HCT116 (cell line): ENCODE measurements at regions not wholly inside any gene's neighbourhood (a gene's known extent, or its start where the extent isn't known, plus 50 kb on each side); places are given as distances from the start of the nearest gene placed in this dataset.

Experiments used
- ATAC-seq: fragments of 200-7000 bp; cut with Tn5 transposase; 2 replicates; pipeline ENCODE4 v1.9.1; 2020; ENCODE audit warnings: mild to moderate bottlenecking, moderate library complexity
- BruUV-seq: library from RNA; stranded (reverse); fragments of 400-500 nt; replicated peaks from 2 replicates; lab custom pipeline; 2021; lab: Mats Ljungman, UMichigan
- CTCF ChIA-PET: fragments of 300-600 bp; sonication (Branson Sonifier 250); formaldehyde crosslinking; loops from one replicate; lab custom pipeline; 2021; ENCODE audit warnings: antibody characterized with exemption; lab: Charles Lee
- POLR2A ChIA-PET: fragments of 300-600, 350-600 bp; sonication (Branson Sonifier 250); formaldehyde crosslinking; loops from one replicate; lab custom pipeline; 2021; ENCODE audit warnings: antibody characterized with exemption; lab: Charles Lee
- RAD21 ChIA-PET, 2 experiments: fragments of 300-600 bp; sonication (Branson Sonifier 250); formaldehyde crosslinking; loops; one replicate each; lab custom pipeline; 2023; ENCODE audit warnings: low total read pairs in 2 of 2; ENCODE audit not compliant: uncharacterized antibody in 2 of 2, unreplicated experiment in 2 of 2, low non-redundant PET in 1 of 2; lab: Charles Lee
- DNase-seq: peaks from one replicate; pipeline ENCODE4 v3.0.0-alpha.2; 2010; ENCODE audit warnings: low read depth, low spot score
- H2AFZ ChIP-seq: fragments of 200-600 bp; shearing (Covaris generic), sonication (generic); 2 replicates; pipeline ENCODE4 v1.6.1; 2017; ENCODE audit warnings: low read depth, mixed run types, mixed read lengths, antibody characterized with exemption, low read length; ENCODE audit not compliant: poor library complexity, severe bottlenecking
- H3K27ac ChIP-seq: 2 replicates; pipeline ENCODE4 v1.5.1; 2012; ENCODE audit warnings: low read depth, low read length
- H3K27me3 ChIP-seq: fragments of 200-600 bp; sonication (generic); 2 replicates; pipeline ENCODE4 v1.6.1; 2016; ENCODE audit warnings: mixed run types, low read length, mixed read lengths; ENCODE audit not compliant: insufficient read depth
- H3K36me3 ChIP-seq, 2 experiments: fragments of 200-500 bp in 1 of 2; fragments of 200-600 bp in 1 of 2; sonication (Bioruptor generic) in 1 of 2; sonication (generic) in 1 of 2; 2 replicates each; pipeline versions ENCODE4 v1.5.1 to v1.6.1; 2014 to 2016; ENCODE audit warnings: low read length in 2 of 2, inconsistent platforms in 1 of 2, mixed read lengths in 1 of 2, mixed run types in 1 of 2; ENCODE audit not compliant: insufficient read depth in 2 of 2, control insufficient read depth in 1 of 2
- H3K4me1 ChIP-seq, 2 experiments: fragments of 200-600 bp in 1 of 2; sonication (generic) in 1 of 2; 2 replicates each; pipeline versions ENCODE4 v1.5.1 to v1.6.1; 2012 to 2017; ENCODE audit warnings: low read length in 2 of 2, inconsistent platforms in 1 of 2, mild to moderate bottlenecking in 1 of 2, mixed read lengths in 1 of 2, mixed run types in 1 of 2, moderate library complexity in 1 of 2; ENCODE audit not compliant: insufficient read depth in 2 of 2, control insufficient read depth in 1 of 2
- H3K4me2 ChIP-seq: fragments of 200-600 bp; sonication (generic); 2 replicates; pipeline ENCODE4 v1.6.1; 2017; ENCODE audit warnings: mixed run types, low read length, mixed read lengths
- H3K4me3 ChIP-seq, 2 experiments: fragments of 200-600 bp in 1 of 2; sonication (generic) in 1 of 2; replicated peaks in 1 of 2; 2 replicates each; pipeline ENCODE4 v1.5.1; 2011 to 2016; ENCODE audit warnings: low read length in 2 of 2, control low read depth in 1 of 2, low read depth in 1 of 2, mild to moderate bottlenecking in 1 of 2, mixed read lengths in 1 of 2, mixed run types in 1 of 2
- H3K79me2 ChIP-seq: fragments of 200-600 bp; sonication (generic); 2 replicates; pipeline ENCODE4 v1.6.1; 2017; ENCODE audit warnings: mild to moderate bottlenecking, mixed run types, low read length, moderate library complexity, mixed read lengths; ENCODE audit not compliant: insufficient read depth
- H3K9ac ChIP-seq: fragments of 200-600 bp; sonication (generic); 2 replicates; pipeline ENCODE4 v1.6.1; 2016; ENCODE audit warnings: low read length, mixed read lengths
- H3K9me2 ChIP-seq: fragments of 200-600 bp; sonication (generic), shearing (Covaris generic); 2 replicates; pipeline ENCODE4 v1.6.1; 2017; ENCODE audit warnings: mixed run types, mild to moderate bottlenecking, moderate library complexity; ENCODE audit not compliant: insufficient read depth
- H3K9me3 ChIP-seq, 2 experiments: fragments of 200-500 bp in 1 of 2; fragments of 200-600 bp in 1 of 2; sonication (Bioruptor generic) in 1 of 2; sonication (generic) in 1 of 2; 2 replicates each; pipeline ENCODE4 v1.6.1; 2014 to 2017; ENCODE audit warnings: low read length in 2 of 2, mixed read lengths in 2 of 2, inconsistent platforms in 1 of 2, low read depth in 1 of 2, mild to moderate bottlenecking in 1 of 2, mixed run types in 1 of 2, moderate library complexity in 1 of 2; ENCODE audit not compliant: control insufficient read depth in 1 of 2, insufficient read depth in 1 of 2
- H4K20me1 ChIP-seq: fragments of 200-600 bp; sonication (generic), shearing (Covaris generic); 2 replicates; pipeline ENCODE4 v1.6.1; 2017; ENCODE audit warnings: mixed run types, mild to moderate bottlenecking, moderate library complexity; ENCODE audit not compliant: insufficient read depth
- ELF1 ChIP-seq: IDR thresholded peaks from 2 replicates; pipeline ENCODE4 v1.6.1; 2012; ENCODE audit warnings: low read depth, borderline replicate concordance
- POLR2A ChIP-seq: IDR thresholded peaks from 2 replicates; pipeline ENCODE4 v1.7.0; 2011; ENCODE audit warnings: borderline replicate concordance; ENCODE audit not compliant: insufficient read depth, insufficient read length; ENCODE audit errors: extremely low read depth
- POLR2AphosphoS5 ChIP-seq: IDR thresholded peaks from 2 replicates; pipeline ENCODE4 v1.6.1; 2011; ENCODE audit warnings: mild to moderate bottlenecking, low read depth, low read length, moderate library complexity
- RAD21 ChIP-seq: IDR thresholded peaks from 2 replicates; pipeline ENCODE4 v1.6.1; 2012; ENCODE audit warnings: low read depth, mild to moderate bottlenecking
- SRF ChIP-seq: IDR thresholded peaks from 2 replicates; pipeline ENCODE4 v1.6.1; 2012; ENCODE audit warnings: low read depth
- ZBTB33 ChIP-seq: IDR thresholded peaks from 2 replicates; pipeline ENCODE4 v1.6.1; 2011; ENCODE audit warnings: mild to moderate bottlenecking, low read length, moderate library complexity; ENCODE audit not compliant: insufficient replicate concordance; ENCODE audit errors: extremely low read depth
- intact Hi-C: fragments of 100-400 bp; cut with micrococcal nuclease; formaldehyde crosslinking; loops from 2 replicates; pipeline ENCODE4 v1.10.0; 2022
- TF ChIP-seq, protein P1 (sequence below): IDR thresholded peaks from 2 replicates; pipeline ENCODE4 v1.6.1; 2012
- TF ChIP-seq, protein P2 (sequence below), 3 experiments: fragments of 200-600 bp in 1 of 3; sonication (generic) in 1 of 3; IDR thresholded peaks in 2 of 3; conservative IDR thresholded peaks in 1 of 3; 2 replicates each; pipeline ENCODE4 v1.5.1; 2012 to 2017; ENCODE audit warnings: low read depth in 2 of 3, low read length in 2 of 3, antibody characterized with exemption in 1 of 3, borderline replicate concordance in 1 of 3, control low read depth in 1 of 3, mild to moderate bottlenecking in 1 of 3, mixed read lengths in 1 of 3, mixed run types in 1 of 3, moderate library complexity in 1 of 3; ENCODE audit not compliant: insufficient read depth in 1 of 3

DNA sequence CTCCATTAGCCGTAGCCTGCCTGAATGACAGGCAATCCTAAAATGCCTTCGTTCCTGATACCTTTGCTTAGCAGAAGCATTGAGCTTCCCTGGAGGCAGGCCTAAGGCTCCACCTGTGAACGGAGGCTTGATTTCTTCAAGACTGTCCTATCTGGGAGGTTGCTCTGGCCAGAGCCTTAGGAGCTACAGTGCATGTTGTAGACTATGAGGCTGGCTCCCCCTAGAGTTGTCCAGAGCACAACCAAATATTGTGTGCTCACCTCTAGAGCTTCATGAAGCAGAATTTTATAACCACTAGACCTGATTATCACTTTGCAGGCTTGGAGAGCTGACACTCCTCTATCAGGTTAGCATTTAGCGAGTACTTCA lies 217.8 kb downstream of the MAFB start:
- Histone ChIP-seq H3K9me2 (no peaks in the 10 kb centered on the region), H3K27ac (no peak overlapping the region), H3K79me2 (no peaks in the 10 kb centered on the region), H3K9me3 (no peaks in the 10 kb centered on the region), H4K20me1 (no peaks in the 10 kb centered on the region), H3K27me3 (peaks cover 6% of the 10 kb centered on the region; the same call in 1 of the 2 replicates), H2AFZ (no peak overlapping the region), H3K4me1 (no peaks in the 10 kb centered on the region), H3K36me3 (no peaks in the 10 kb centered on the region), H3K4me2 (no peak overlapping the region), H3K4me3 (no peak overlapping the region), H3K9ac (no peak overlapping the region)
- TF ChIP-seq SRF = no peak
- no peak for TF ChIP-seq POLR2AphosphoS5
- TF ChIP-seq, protein P1, sequence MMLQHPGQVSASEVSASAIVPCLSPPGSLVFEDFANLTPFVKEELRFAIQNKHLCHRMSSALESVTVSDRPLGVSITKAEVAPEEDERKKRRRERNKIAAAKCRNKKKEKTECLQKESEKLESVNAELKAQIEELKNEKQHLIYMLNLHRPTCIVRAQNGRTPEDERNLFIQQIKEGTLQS = no peak
- TF ChIP-seq ELF1 = no peak
- no peak for TF ChIP-seq POLR2A
- TF ChIP-seq ZBTB33 = no peak
- TF ChIP-seq, protein P2, sequence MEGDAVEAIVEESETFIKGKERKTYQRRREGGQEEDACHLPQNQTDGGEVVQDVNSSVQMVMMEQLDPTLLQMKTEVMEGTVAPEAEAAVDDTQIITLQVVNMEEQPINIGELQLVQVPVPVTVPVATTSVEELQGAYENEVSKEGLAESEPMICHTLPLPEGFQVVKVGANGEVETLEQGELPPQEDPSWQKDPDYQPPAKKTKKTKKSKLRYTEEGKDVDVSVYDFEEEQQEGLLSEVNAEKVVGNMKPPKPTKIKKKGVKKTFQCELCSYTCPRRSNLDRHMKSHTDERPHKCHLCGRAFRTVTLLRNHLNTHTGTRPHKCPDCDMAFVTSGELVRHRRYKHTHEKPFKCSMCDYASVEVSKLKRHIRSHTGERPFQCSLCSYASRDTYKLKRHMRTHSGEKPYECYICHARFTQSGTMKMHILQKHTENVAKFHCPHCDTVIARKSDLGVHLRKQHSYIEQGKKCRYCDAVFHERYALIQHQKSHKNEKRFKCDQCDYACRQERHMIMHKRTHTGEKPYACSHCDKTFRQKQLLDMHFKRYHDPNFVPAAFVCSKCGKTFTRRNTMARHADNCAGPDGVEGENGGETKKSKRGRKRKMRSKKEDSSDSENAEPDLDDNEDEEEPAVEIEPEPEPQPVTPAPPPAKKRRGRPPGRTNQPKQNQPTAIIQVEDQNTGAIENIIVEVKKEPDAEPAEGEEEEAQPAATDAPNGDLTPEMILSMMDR (IDR thresholded peaks at IDR 0.05 in 2 of 3, conservative IDR thresholded peaks at IDR 0.05 in 1 of 3; ENCODE audit: borderline replicate concordance in 1 of 3, insufficient read depth in 1 of 3, low read depth in 2 of 3, low read length in 2 of 3) = peak in 2 of 3 experiments; percentile 6 to 35; a peak in 2 of 6 replicates
- peak; percentile 39; the same call in 1 of the 2 replicates for TF ChIP-seq RAD21
- ATAC-seq (peak; percentile 73; the same call in 1 of the 2 replicates), DNase-seq (no peak)
- ChIA-PET CTCF (interaction anchor here (0.8 to 1.3 kb wide), 4 partner anchors 15 to 1360 kb away, joined by 3 read pairs; no protein-coding TSS in a partner anchor), POLR2A (no interaction called here), RAD21 (no interaction called here)
- BruUV-seq = no TSS peak
- intact Hi-C loops = no loop called here
